ENCODE measurements at regions not wholly inside any gene's neighbourhood (a gene's known extent, or its start where the extent isn't known, plus 50 kb on each side); places are given as distances from the start of the nearest gene placed in this dataset.

DNA sequence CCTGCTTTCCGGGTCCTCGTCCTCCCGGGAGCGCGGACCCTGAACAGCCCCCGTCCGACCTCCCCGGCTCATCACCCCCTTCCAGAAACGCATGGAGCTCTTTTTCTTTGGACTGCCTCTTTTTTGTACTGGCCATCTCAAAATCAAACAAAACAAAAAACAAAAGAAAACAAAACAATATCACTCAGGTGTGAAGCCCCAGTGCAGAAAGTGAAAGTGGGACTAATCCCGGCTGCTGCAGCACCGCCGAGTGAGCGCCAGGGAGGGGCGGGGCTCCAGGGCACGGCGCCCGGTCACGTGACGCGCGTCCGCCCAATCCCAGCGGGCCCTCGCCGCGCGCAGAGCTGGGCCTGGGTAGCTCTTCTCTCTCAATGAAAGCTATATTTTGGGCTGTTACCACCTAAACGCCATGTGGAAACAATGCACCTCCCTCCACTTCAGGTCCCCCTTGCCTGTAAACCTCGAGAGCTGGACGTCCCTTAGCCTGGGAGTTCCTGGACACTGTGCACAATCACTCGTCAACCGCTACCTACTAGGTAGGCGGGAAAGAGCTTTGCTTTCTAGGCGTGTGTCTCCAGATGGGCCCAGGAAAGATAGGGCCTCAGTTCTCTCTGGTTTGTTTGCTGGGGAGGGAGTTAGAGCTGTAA lies 93.7 kb upstream of the PRDM1 start (continued):
- TF ChIP-seq, protein P1, sequence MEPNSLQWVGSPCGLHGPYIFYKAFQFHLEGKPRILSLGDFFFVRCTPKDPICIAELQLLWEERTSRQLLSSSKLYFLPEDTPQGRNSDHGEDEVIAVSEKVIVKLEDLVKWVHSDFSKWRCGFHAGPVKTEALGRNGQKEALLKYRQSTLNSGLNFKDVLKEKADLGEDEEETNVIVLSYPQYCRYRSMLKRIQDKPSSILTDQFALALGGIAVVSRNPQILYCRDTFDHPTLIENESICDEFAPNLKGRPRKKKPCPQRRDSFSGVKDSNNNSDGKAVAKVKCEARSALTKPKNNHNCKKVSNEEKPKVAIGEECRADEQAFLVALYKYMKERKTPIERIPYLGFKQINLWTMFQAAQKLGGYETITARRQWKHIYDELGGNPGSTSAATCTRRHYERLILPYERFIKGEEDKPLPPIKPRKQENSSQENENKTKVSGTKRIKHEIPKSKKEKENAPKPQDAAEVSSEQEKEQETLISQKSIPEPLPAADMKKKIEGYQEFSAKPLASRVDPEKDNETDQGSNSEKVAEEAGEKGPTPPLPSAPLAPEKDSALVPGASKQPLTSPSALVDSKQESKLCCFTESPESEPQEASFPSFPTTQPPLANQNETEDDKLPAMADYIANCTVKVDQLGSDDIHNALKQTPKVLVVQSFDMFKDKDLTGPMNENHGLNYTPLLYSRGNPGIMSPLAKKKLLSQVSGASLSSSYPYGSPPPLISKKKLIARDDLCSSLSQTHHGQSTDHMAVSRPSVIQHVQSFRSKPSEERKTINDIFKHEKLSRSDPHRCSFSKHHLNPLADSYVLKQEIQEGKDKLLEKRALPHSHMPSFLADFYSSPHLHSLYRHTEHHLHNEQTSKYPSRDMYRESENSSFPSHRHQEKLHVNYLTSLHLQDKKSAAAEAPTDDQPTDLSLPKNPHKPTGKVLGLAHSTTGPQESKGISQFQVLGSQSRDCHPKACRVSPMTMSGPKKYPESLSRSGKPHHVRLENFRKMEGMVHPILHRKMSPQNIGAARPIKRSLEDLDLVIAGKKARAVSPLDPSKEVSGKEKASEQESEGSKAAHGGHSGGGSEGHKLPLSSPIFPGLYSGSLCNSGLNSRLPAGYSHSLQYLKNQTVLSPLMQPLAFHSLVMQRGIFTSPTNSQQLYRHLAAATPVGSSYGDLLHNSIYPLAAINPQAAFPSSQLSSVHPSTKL (CRISPR knock-in tag; IDR thresholded peaks at IDR 0.05) = peak; percentile 36; the same call in 1 of the 2 replicates
- TF ChIP-seq ZMYM4 (CRISPR knock-in tag; IDR thresholded peaks at IDR 0.05) (peak; percentile 75), FOSL2 (CRISPR knock-in tag; IDR thresholded peaks at IDR 0.05) (no peak), MEIS2 (CRISPR knock-in tag; IDR thresholded peaks at IDR 0.05) (no peak), ZNF180 (CRISPR knock-in tag; IDR thresholded peaks at IDR 0.05; ENCODE audit: borderline replicate concordance, low read depth) (no peak), ZNF225 (CRISPR knock-in tag; IDR thresholded peaks at IDR 0.05) (no peak), NCOA1 (CRISPR knock-in tag; IDR thresholded peaks at IDR 0.05) (no peak), ZNF550 (CRISPR knock-in tag; IDR thresholded peaks at IDR 0.05; ENCODE audit: borderline replicate concordance) (no peak), NKX3-1 (CRISPR knock-in tag; IDR thresholded peaks at IDR 0.05) (0 out of 2 replicates have a peak, but pooled peaks have one; percentile 31), EP300 (IDR thresholded peaks at IDR 0.05; ENCODE audit: low read depth in 2 of 2, low read length in 2 of 2) (no peak), EP300 (CRISPR knock-in tag; IDR thresholded peaks at IDR 0.05; ENCODE audit: borderline replicate concordance) (no peak), SPEN (CRISPR knock-in tag; IDR thresholded peaks at IDR 0.05; ENCODE audit: low read depth) (0 out of 2 replicates have a peak, but pooled peaks have one; percentile 33), ZFP41 (CRISPR knock-in tag; IDR thresholded peaks at IDR 0.05; ENCODE audit: borderline replicate concordance) (no peak), EZH2 (conservative IDR thresholded peaks at IDR 0.05; ENCODE audit: low read depth, low read length) (no peak), ZNF773 (CRISPR knock-in tag; IDR thresholded peaks at IDR 0.05; ENCODE audit: borderline replicate concordance) (no peak), FOXP1 (IDR thresholded peaks at IDR 0.05) (no peak), FOXP1 (CRISPR knock-in tag; IDR thresholded peaks at IDR 0.05) (no peak), NONO (IDR thresholded peaks at IDR 0.05) (no peak), NONO (CRISPR knock-in tag; conservative IDR thresholded peaks at IDR 0.05) (no peak), ZNF749 (CRISPR knock-in tag; IDR thresholded peaks at IDR 0.05; ENCODE audit: borderline replicate concordance) (no peak), ZNF329 (CRISPR knock-in tag; IDR thresholded peaks at IDR 0.05; ENCODE audit: low read depth) (no peak), MTF1 (CRISPR knock-in tag; IDR thresholded peaks at IDR 0.05) (no peak), CREB1 (IDR thresholded peaks at IDR 0.05) (no peak), CREB1 (CRISPR knock-in tag; IDR thresholded peaks at IDR 0.05) (no peak), ZNF138 (CRISPR knock-in tag; IDR thresholded peaks at IDR 0.05; ENCODE audit: low read depth) (no peak), ZKSCAN5 (CRISPR knock-in tag; IDR thresholded peaks at IDR 0.05) (no peak), PCBP2 (optimal IDR thresholded peaks at IDR 0.05; ENCODE audit: low read depth, low read length, poor library complexity, severe bottlenecking) (no peak), ZNF232 (CRISPR knock-in tag; IDR thresholded peaks at IDR 0.05; ENCODE audit: borderline replicate concordance) (no peak)
- TF ChIP-seq, protein P2, sequence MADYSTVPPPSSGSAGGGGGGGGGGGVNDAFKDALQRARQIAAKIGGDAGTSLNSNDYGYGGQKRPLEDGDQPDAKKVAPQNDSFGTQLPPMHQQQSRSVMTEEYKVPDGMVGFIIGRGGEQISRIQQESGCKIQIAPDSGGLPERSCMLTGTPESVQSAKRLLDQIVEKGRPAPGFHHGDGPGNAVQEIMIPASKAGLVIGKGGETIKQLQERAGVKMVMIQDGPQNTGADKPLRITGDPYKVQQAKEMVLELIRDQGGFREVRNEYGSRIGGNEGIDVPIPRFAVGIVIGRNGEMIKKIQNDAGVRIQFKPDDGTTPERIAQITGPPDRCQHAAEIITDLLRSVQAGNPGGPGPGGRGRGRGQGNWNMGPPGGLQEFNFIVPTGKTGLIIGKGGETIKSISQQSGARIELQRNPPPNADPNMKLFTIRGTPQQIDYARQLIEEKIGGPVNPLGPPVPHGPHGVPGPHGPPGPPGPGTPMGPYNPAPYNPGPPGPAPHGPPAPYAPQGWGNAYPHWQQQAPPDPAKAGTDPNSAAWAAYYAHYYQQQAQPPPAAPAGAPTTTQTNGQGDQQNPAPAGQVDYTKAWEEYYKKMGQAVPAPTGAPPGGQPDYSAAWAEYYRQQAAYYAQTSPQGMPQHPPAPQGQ (CRISPR knock-in tag; IDR thresholded peaks at IDR 0.05; ENCODE audit: borderline replicate concordance) = no peak
